Transverse colon (tissue), 4 donors: ENCODE measurements at regions not wholly inside any gene's neighbourhood (a gene's known extent, or its start where the extent isn't known, plus 50 kb on each side); places are given as distances from the start of the nearest gene placed in this dataset.

Source experiments
- DNase-seq: peaks from one replicate; pipeline ENCODE4 v3.0.0-alpha.2; 2019
- H3K27ac ChIP-seq, 4 donors: fragments of 200-600 bp; sonication (generic); 2 replicates each; pipeline ENCODE4 v1.5.1; 2016 to 2018; ENCODE audit warnings: inconsistent platforms in 4 of 4
- H3K27me3 ChIP-seq: fragments of 200-600 bp; sonication (generic); 2 replicates; pipeline ENCODE4 v1.5.1; 2017; ENCODE audit warnings: inconsistent platforms
- H3K36me3 ChIP-seq, 4 donors: fragments of 200-600 bp; sonication (generic); 2 replicates each; pipeline ENCODE4 v1.5.1; 2017 to 2019; ENCODE audit warnings: inconsistent platforms in 4 of 4
- H3K4me1 ChIP-seq, 4 donors: fragments of 200-600 bp; sonication (generic); 2 replicates each; pipeline ENCODE4 v1.5.1; 2017 to 2020; ENCODE audit warnings: inconsistent platforms in 4 of 4
- H3K4me3 ChIP-seq, 4 donors: fragments of 200-600 bp; sonication (generic); 1 replicate in 1 of 4; 2 replicates in 3 of 4; pipeline versions ENCODE4 v1.5.1 to v1.6.1; 2017 to 2019; ENCODE audit warnings: inconsistent platforms in 4 of 4
- H3K9me3 ChIP-seq, 2 donors: fragments of 200-600 bp; sonication (generic); 2 replicates each; pipeline ENCODE4 v1.5.1; 2017 to 2019; ENCODE audit warnings: inconsistent platforms in 2 of 2
- CTCF ChIP-seq, 5 experiments: fragments of 200-600 bp in 3 of 5; fragments of 450-650 bp in 2 of 5; sonication (generic) in 3 of 5; IDR thresholded peaks; 1 replicate in 2 of 5; 2 replicates in 3 of 5; pipeline ENCODE4 v1.5.1; 2016 to 2017; ENCODE audit warnings: antibody characterized with exemption in 5 of 5, inconsistent platforms in 3 of 5, mild to moderate bottlenecking in 2 of 5, moderate library complexity in 1 of 5
- EP300 ChIP-seq: sonication (generic); formaldehyde crosslinking; IDR thresholded peaks from one replicate; pipeline ENCODE4 v1.6.1; 2017; ENCODE audit warnings: antibody characterized with exemption, low read depth
- POLR2A ChIP-seq: fragments of 450-650 bp; IDR thresholded peaks from one replicate; pipeline ENCODE4 v1.6.1; 2016; ENCODE audit warnings: antibody characterized with exemption, mild to moderate bottlenecking, moderate library complexity
- POLR2AphosphoS5 ChIP-seq, 3 donors: sonication (generic); formaldehyde crosslinking; IDR thresholded peaks; one replicate each; pipeline ENCODE4 v1.6.1; 2016; ENCODE audit warnings: antibody characterized with exemption in 3 of 3
- WGBS, 2 donors: methylation state at CpG; one replicate each; pipeline ENCODE4 v1.1.5; 2018; ENCODE audit warnings: low coverage in 1 of 2; 5-methylcytosine and 5-hydroxymethylcytosine counted together
- in situ Hi-C, 4 donors: fragments of 200-750 bp; cut with MboI; loops; one replicate each; pipeline versions ENCODE4 v1.15.0 to v1.15.1; 2017; ENCODE audit warnings: low sequenced_read_pairs in 3 of 4, low pct_ligation_motif_present in 1 of 4, low pct_unique_long_range_greater_than_20kb in 1 of 4
- intact Hi-C: fragments of 100-400 bp; cut with DNase I; formaldehyde crosslinking; loops from one replicate; pipeline ENCODE4 v1.15.1; 2023; ENCODE audit warnings: low total_unique reads

GRCh38 chr4:72953571-72953970 is 115.9 kb downstream of the COX18 start:
- in situ Hi-C loops (no loop called here), intact Hi-C loops (no loop called here)
- no peak overlapping the region for H3K4me3 ChIP-seq
- no peaks in the 10 kb centered on the region for H3K4me1 ChIP-seq
- H3K9me3 ChIP-seq, result no peaks in the 10 kb centered on the region
- no peak for DNase-seq
- TF ChIP-seq POLR2A (no peak), CTCF (IDR thresholded peaks at IDR 0.05) (no peak), EP300 (no peak), POLR2AphosphoS5 (IDR thresholded peaks at IDR 0.05) (no peak)
- no peak overlapping the region for H3K27ac ChIP-seq
- H3K36me3 ChIP-seq, result no peaks in the 10 kb centered on the region
- H3K27me3 ChIP-seq, result no peaks in the 10 kb centered on the region
- WGBS, 2 donors, result 50 to 53% methylated on average over 1 of the region's 1 CpG

DNA sequence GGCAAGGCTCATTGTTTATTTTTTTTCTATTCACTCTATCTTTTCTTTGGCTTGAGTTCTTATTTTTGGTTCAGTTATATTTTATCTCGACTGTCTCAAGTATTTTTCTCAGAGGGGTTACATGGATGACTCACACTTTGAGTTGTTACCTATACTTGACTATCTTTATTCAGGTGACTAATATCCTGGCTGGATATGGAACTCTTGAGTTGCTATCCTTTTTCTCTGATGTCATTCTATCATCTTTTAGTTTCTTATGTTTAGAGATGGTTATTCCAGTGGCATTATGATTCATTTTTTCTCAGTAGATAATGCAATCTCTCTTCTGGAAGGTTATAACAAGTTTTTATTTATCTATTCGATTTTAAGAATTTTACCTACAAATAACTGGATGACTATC is 117.9 kb downstream of the COX18 start:
- intact Hi-C loops (no loop called here), in situ Hi-C loops (no loop called here)
- TF ChIP-seq POLR2A (no peak), EP300 (no peak), POLR2AphosphoS5 (IDR thresholded peaks at IDR 0.05) (no peak), CTCF (IDR thresholded peaks at IDR 0.05) (no peak)
- Histone ChIP-seq H3K36me3 (no peaks in the 10 kb centered on the region), H3K9me3 (no peaks in the 10 kb centered on the region), H3K4me3 (no peak overlapping the region), H3K4me1 (no peaks in the 10 kb centered on the region), H3K27ac (no peak overlapping the region), H3K27me3 (no peaks in the 10 kb centered on the region)
- no peak for DNase-seq
- 62 to 84% methylated on average over 2 of the region's 2 CpGs for WGBS, 2 donors

DNA sequence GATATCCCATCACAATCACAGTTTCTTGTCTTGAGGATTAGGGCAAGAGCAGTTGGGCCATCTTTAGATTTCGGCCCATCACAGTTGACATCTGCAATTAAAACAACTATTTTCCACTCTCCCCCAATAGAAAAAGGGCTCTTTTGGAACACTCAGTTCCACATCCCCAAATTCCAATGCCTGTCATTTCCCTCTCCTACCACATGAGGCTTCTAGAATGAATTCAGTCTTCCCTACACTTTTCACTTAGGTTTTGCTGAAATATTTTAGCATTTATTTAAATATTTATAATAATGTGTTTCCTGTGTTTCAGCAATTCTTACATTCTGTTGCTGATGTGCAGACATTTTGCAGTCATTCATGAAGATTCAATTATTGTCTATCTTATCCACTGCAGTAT is 118.4 kb downstream of the COX18 start:
- H3K4me3 ChIP-seq, result no peak overlapping the region
- TF ChIP-seq POLR2A (no peak), POLR2AphosphoS5 (IDR thresholded peaks at IDR 0.05) (no peak), CTCF (IDR thresholded peaks at IDR 0.05) (no peak), EP300 (no peak)
- in situ Hi-C loops, result no loop called here
- DNase-seq, result no peak
- H3K4me1 ChIP-seq, result no peaks in the 10 kb centered on the region
- no peaks in the 10 kb centered on the region for H3K36me3 ChIP-seq
- intact Hi-C loops, result no loop called here
- no peak overlapping the region for H3K27ac ChIP-seq
- WGBS, 2 donors, result 56 to 93% methylated on average over 1 of the region's 1 CpG
- no peaks in the 10 kb centered on the region for H3K9me3 ChIP-seq
- no peaks in the 10 kb centered on the region for H3K27me3 ChIP-seq

GRCh38 chr4:72948080-72948479 is 121.4 kb downstream of the COX18 start:
- TF ChIP-seq POLR2AphosphoS5 (IDR thresholded peaks at IDR 0.05) (no peak), POLR2A (no peak), CTCF (IDR thresholded peaks at IDR 0.05) (no peak), EP300 (no peak)
- WGBS, 2 donors, result 86 to 91% methylated on average over 1 of the region's 1 CpG
- H3K36me3 ChIP-seq, result no peaks in the 10 kb centered on the region
- no peak overlapping the region for H3K27ac ChIP-seq
- no peak overlapping the region for H3K4me3 ChIP-seq
- no peaks in the 10 kb centered on the region for H3K27me3 ChIP-seq
- H3K9me3 ChIP-seq, result no peaks in the 10 kb centered on the region
- intact Hi-C loops (no loop called here), in situ Hi-C loops (loop anchor here in 1 of 4 donors (25.0 kb wide), 1 partner anchor 111 kb away; no protein-coding TSS in a partner anchor)
- no peaks in the 10 kb centered on the region for H3K4me1 ChIP-seq
- no peak for DNase-seq
